IPS-15b (cell line): ENCODE measurements at regions not wholly inside any gene's neighbourhood (a gene's known extent, or its start where the extent isn't known, plus 50 kb on each side); places are given as distances from the start of the nearest gene placed in this dataset.
"Not testable (repeated sequence)": the region's sequence is repeated elsewhere in the genome, so short reads cannot be mapped to it uniquely, and the experiment has no call there.

Source experiments
- H3K27me3 ChIP-seq: one replicate; pipeline ENCODE4 v1.6.1; 2013; ENCODE audit warnings: low read length; ENCODE audit not compliant: control insufficient read depth, insufficient read depth
- H3K36me3 ChIP-seq: one replicate; pipeline ENCODE4 v1.6.1; 2013; ENCODE audit warnings: low read length; ENCODE audit not compliant: control insufficient read depth, insufficient read depth
- H3K4me1 ChIP-seq: one replicate; pipeline ENCODE4 v1.6.1; 2013; ENCODE audit warnings: mild to moderate bottlenecking, low read length; ENCODE audit not compliant: control insufficient read depth, insufficient read depth
- H3K4me3 ChIP-seq: one replicate; pipeline ENCODE4 v1.5.1; 2013; ENCODE audit warnings: low read depth, low read length
- H3K9ac ChIP-seq: one replicate; pipeline ENCODE4 v1.6.1; 2013; ENCODE audit warnings: low read depth, mild to moderate bottlenecking, low read length
- H3K9me3 ChIP-seq: one replicate; pipeline ENCODE4 v1.6.1; 2013; ENCODE audit warnings: mild to moderate bottlenecking, low read length; ENCODE audit not compliant: control insufficient read depth, insufficient read depth

- H3K9me3 ChIP-seq, result no peaks in the 10 kb centered on the region
- no peaks in the 10 kb centered on the region for H3K27me3 ChIP-seq
- no peak overlapping the region for H3K9ac ChIP-seq
- no peak overlapping the region for H3K4me3 ChIP-seq
- no peaks in the 10 kb centered on the region for H3K4me1 ChIP-seq
- H3K36me3 ChIP-seq, result no peaks in the 10 kb centered on the region
Observed at GRCh38 chr2:146986161-146986560, 858.7 kb upstream of the ACVR2A start.

DNA sequence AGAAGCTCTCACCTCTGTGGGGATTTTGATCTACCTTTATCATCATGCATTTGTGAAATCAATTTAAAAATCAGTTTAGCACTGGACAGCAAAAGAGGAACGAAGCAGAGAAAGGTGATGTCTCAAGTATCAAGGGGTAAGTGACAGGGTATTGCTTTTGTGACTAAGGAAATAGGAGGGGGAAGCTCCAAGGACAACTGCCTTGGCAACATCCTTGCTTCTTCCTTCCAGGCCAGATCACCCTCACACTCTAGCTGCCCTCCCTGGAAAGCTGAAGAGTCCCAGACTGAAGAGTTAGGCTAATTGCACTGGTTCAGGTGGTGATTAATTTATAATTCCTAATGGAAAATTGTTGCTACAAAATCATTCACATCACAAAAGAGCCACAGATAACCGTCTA lies 859.1 kb upstream of the ACVR2A start:
- H3K9me3 ChIP-seq, result no peaks in the 10 kb centered on the region
- H3K4me3 ChIP-seq, result no peak overlapping the region
- no peak overlapping the region for H3K9ac ChIP-seq
- H3K36me3 ChIP-seq, result no peaks in the 10 kb centered on the region
- no peaks in the 10 kb centered on the region for H3K27me3 ChIP-seq
- H3K4me1 ChIP-seq, result no peaks in the 10 kb centered on the region

- no peaks in the 10 kb centered on the region for H3K27me3 ChIP-seq
- no peak overlapping the region for H3K9ac ChIP-seq
- no peaks in the 10 kb centered on the region for H3K9me3 ChIP-seq
- no peak overlapping the region for H3K4me3 ChIP-seq
- H3K36me3 ChIP-seq, result no peaks in the 10 kb centered on the region
- H3K4me1 ChIP-seq, result peaks cover 3% of the 10 kb centered on the region
Observed at GRCh38 chr2:146984014-146984413, 860.8 kb upstream of the ACVR2A start.

GRCh38 chr2:146982393-146982846 lies 862.4 kb upstream of the ACVR2A start:
- Histone ChIP-seq H3K36me3 (no peaks in the 10 kb centered on the region), H3K9me3 (no peaks in the 10 kb centered on the region), H3K4me1 (peaks cover 3% of the 10 kb centered on the region), H3K4me3 (no peak overlapping the region), H3K27me3 (no peaks in the 10 kb centered on the region), H3K9ac (no peak overlapping the region)

- Histone ChIP-seq H3K4me3 (no peak overlapping the region), H3K4me1 (peaks cover 3% of the 10 kb centered on the region), H3K9ac (no peak overlapping the region), H3K27me3 (no peaks in the 10 kb centered on the region), H3K36me3 (no peaks in the 10 kb centered on the region), H3K9me3 (no peaks in the 10 kb centered on the region)
Observed at GRCh38 chr2:146981921-146982320, 862.9 kb upstream of the ACVR2A start.

DNA sequence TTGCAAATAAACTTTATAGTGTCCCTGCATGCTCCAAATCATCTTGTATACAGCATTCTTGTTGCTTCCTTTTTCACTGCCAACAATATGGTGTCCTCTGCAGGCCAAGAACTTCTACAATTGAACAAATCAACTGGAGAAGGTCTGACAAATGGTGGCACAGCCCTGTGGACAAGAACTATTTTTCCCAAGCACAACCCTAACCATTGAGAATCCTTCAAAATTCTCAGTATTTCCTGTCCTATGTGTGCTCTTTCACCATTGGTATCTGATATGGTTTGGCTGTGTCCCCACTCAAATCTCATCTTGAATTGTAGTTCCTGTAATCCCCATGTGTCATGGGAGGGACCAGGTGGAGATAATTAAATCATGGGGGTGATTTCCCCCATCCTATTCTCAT lies 865.1 kb upstream of the ACVR2A start:
- no peak overlapping the region for H3K9ac ChIP-seq
- H3K4me1 ChIP-seq, result peaks cover 3% of the 10 kb centered on the region
- H3K4me3 ChIP-seq, result no peak overlapping the region
- no peaks in the 10 kb centered on the region for H3K9me3 ChIP-seq
- H3K27me3 ChIP-seq, result no peaks in the 10 kb centered on the region
- no peaks in the 10 kb centered on the region for H3K36me3 ChIP-seq

DNA sequence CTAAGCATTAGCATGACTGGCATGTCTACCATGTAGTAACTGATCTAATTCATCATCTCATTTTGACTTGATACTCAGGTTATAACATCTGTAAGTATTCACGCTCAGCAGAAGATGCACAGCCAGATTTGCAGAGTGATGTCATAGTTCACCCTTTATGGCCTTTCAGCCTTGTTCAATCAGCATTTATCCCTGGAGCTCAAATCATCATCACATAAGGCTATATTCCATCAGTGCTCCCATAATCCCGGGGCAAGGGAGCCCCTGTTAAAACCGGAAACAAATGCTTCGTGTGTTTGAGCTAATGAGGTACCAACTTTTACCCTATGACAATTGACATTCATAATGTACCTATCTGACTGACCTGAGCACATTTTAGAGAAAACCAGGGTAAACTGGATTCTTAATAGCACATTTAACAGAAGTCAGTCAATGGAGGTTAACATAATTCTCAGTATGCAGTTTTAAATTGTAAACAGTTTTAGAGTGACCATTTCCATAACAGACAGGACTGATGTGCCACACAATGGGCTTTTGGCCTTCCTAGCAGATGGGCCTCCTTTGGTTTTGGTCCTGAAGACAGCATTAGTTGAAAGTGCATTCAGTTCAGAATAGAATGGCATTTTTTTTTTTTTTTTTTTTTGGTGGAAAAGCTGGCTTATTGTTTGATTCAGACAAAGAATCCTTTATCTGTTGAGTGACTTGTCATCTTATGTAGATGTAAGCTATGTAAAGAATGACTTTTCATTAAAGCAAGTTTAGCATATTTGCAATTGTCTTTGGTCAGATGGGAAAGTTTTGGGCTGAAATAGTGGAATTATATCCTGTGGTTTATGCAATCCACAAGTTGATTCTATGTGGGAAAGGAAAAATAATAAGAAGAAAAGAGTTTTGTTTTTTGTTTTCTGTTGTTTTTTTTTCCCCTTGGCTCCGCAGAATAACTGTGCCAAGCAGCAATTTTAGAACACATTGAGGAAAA lies 866.0 kb upstream of the ACVR2A start:
- Histone ChIP-seq H3K4me3 (no peak overlapping the region), H3K9me3 (no peaks in the 10 kb centered on the region), H3K4me1 (peaks cover 3% of the 10 kb centered on the region), H3K36me3 (no peaks in the 10 kb centered on the region), H3K27me3 (no peaks in the 10 kb centered on the region), H3K9ac (no peak overlapping the region)

DNA sequence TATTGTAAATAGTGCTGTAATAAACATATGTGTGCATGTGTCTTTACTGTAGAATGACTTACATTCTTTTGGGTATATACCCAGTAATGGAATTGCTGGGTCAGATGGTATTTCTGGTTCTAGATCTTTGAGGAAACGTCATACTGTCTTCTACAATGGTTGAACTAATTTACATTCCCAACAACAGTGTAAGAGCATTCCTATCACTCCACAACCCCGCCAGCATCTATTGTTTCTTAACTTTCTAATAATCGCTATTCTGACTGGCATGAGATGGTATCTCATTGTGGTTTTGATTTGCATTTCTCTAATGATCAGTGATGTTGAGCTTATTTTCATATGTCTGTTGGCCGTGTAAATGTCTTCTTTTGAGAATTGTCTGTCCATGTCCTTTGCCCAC lies 873.8 kb upstream of the ACVR2A start:
- H3K9ac ChIP-seq, H3K36me3 ChIP-seq, H3K4me1 ChIP-seq, H3K27me3 ChIP-seq, H3K9me3 ChIP-seq, H3K4me3 ChIP-seq: not testable (repeated sequence)

DNA sequence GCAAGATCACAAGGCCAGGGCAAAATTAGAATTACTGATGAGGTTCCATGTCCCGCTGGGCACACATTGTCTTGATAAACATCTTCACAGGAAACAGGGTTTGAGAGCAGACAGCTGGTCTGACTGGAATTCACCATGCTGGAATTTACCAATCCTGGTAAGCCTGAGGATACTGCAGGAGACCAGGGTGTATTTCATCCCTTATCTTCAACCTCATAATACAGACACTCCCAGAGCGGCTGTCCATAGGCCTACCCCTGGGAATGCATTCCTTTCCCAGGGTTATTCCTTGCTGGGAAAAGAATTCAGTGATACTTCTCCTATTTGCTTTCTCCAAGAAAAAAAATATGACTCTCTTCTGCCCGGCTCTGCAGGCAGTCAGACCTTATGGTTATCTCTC lies 875.1 kb upstream of the ACVR2A start:
- H3K4me1 ChIP-seq, H3K4me3 ChIP-seq, H3K9ac ChIP-seq, H3K36me3 ChIP-seq, H3K27me3 ChIP-seq, H3K9me3 ChIP-seq: not testable (repeated sequence)

GRCh38 chr2:146964494-146964893 lies 880.3 kb upstream of the ACVR2A start:
- Histone ChIP-seq H3K27me3 (no peaks in the 10 kb centered on the region), H3K4me1 (no peaks in the 10 kb centered on the region), H3K4me3 (no peak overlapping the region), H3K36me3 (no peaks in the 10 kb centered on the region), H3K9me3 (no peaks in the 10 kb centered on the region), H3K9ac (no peak overlapping the region)

GRCh38 chr2:146954544-146954943 lies 890.3 kb upstream of the ACVR2A start:
- H3K36me3 ChIP-seq, result no peaks in the 10 kb centered on the region
- H3K4me1 ChIP-seq, result no peaks in the 10 kb centered on the region
- H3K9me3 ChIP-seq, result no peaks in the 10 kb centered on the region
- no peaks in the 10 kb centered on the region for H3K27me3 ChIP-seq
- H3K9ac ChIP-seq, result no peak overlapping the region
- no peak overlapping the region for H3K4me3 ChIP-seq

DNA sequence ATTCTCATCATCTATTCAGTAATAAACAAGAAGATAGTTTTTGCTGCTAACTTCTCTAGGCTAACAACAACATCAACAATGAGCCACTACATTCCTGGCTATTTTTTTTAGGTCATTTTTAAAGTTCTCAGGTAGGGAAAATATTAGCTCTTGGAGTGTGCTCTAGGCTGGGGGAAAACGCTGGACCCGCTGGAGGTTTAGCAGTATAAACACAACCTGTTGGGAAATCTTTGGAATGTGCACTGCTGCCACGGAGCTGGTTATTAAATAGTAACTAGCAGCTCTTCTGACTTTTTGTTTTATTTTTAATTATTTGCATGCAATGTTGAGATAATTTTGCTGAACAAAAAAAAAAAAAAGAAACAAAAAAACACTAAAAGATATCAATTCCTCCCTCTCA lies 892.1 kb upstream of the ACVR2A start:
- Histone ChIP-seq H3K9me3 (no peaks in the 10 kb centered on the region), H3K4me3 (no peak overlapping the region), H3K9ac (no peak overlapping the region), H3K4me1 (no peaks in the 10 kb centered on the region), H3K27me3 (no peaks in the 10 kb centered on the region), H3K36me3 (no peaks in the 10 kb centered on the region)
